GM12872 (cell line): ENCODE measurements at regions not wholly inside any gene's neighbourhood (a gene's known extent, or its start where the extent isn't known, plus 50 kb on each side); places are given as distances from the start of the nearest gene placed in this dataset.

Experiments used
- TF ChIP-seq, protein P1 (sequence below): IDR thresholded peaks from 3 replicates; pipeline ENCODE4 v1.5.1; 2011; ENCODE audit warnings: low read depth, mild to moderate bottlenecking, low read length, moderate library complexity; ENCODE audit not compliant: insufficient read depth

DNA sequence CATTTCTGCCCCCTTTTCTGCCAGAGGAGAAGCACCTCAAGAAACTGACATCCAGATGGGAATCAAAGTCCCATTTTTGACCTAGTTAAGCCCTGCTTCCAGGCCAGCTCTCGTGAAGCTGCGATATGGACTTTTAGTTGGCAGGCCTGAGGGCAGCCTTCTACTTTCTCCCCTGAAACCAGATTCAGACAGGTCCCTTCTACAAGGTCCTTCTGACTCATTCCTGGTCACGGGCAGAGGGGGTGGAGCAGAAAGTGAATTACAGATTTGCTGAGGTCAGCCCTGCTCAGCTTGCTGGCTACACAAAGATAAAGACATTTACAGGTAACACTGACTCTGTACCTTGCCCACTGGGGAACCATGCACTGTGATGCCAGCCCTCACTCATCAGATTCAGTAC is 52.8 kb upstream of the TUT7 start:
- TF ChIP-seq, protein P1, sequence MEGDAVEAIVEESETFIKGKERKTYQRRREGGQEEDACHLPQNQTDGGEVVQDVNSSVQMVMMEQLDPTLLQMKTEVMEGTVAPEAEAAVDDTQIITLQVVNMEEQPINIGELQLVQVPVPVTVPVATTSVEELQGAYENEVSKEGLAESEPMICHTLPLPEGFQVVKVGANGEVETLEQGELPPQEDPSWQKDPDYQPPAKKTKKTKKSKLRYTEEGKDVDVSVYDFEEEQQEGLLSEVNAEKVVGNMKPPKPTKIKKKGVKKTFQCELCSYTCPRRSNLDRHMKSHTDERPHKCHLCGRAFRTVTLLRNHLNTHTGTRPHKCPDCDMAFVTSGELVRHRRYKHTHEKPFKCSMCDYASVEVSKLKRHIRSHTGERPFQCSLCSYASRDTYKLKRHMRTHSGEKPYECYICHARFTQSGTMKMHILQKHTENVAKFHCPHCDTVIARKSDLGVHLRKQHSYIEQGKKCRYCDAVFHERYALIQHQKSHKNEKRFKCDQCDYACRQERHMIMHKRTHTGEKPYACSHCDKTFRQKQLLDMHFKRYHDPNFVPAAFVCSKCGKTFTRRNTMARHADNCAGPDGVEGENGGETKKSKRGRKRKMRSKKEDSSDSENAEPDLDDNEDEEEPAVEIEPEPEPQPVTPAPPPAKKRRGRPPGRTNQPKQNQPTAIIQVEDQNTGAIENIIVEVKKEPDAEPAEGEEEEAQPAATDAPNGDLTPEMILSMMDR: no peak

GRCh38 chr9:86406366-86406765 is 52.2 kb upstream of the TUT7 start:
- TF ChIP-seq, protein P1: no peak

DNA sequence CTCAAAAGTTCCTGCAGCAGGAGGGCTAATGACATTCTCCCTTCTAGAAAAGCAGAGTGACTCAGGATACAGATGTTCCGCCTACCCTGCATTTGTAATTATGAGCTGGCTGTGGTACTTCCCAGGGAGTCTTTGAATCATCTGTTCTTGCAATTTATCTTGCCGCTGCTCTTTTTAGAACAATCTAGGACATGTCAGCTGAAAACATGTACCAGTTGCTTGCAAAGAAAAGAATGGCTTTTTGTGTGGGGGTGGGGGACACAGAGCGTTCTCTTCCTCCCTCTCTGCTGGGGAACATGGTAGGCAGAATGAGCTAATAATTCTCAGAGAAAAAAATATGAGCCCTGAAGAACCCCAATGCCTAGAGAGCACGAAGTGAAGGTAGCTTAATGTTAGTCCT is 51.7 kb upstream of the TUT7 start:
- TF ChIP-seq, protein P1: no peak

- TF ChIP-seq, protein P1: no peak
These were observed 50.9 kb upstream of the TUT7 start for GRCh38 chr9:86405086-86405491.
